MM.1S (cell line): ENCODE measurements at regions not wholly inside any gene's neighbourhood (a gene's known extent, or its start where the extent isn't known, plus 50 kb on each side); places are given as distances from the start of the nearest gene placed in this dataset.

Source experiments
- EZH2 ChIP-seq: fragments of 300-600 bp; sonication (generic); optimal IDR thresholded peaks from 2 replicates; pipeline ENCODE3; 2017; ENCODE audit warnings: low read depth, mild to moderate bottlenecking, antibody characterized with exemption, low read length, mixed read lengths
- EZH2phosphoT487 ChIP-seq: fragments of 300-600 bp; sonication (generic); IDR thresholded peaks from 2 replicates; pipeline ENCODE4 v1.6.1; 2018; ENCODE audit warnings: antibody characterized with exemption, low read length
- TF ChIP-seq, protein P1 (sequence below): fragments of 300-600 bp; sonication (generic); IDR thresholded peaks from 2 replicates; pipeline ENCODE4 v1.5.1; 2016; ENCODE audit warnings: antibody characterized with exemption, low read length, mixed read lengths

DNA sequence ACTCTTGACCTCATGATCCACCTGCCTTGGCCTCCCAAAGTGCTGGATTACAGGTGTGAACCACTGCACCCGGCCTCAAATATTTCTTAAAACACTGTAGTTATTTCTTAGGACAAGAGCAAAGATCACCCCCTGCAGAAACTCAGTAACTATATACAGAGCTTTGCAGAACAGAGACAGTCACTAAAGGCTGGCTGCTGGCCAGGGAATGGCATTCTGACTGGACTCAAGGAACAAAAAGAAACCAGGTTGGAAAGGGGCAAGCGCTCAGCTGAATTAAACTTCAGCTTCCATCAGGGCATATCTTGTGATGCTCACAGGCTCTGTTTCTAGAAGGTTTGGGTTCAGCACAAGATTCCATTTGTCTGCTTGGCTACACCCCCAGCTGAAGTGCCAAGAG, 95.8 kb downstream of the ADAMTS15 start:
- TF ChIP-seq, protein P1, sequence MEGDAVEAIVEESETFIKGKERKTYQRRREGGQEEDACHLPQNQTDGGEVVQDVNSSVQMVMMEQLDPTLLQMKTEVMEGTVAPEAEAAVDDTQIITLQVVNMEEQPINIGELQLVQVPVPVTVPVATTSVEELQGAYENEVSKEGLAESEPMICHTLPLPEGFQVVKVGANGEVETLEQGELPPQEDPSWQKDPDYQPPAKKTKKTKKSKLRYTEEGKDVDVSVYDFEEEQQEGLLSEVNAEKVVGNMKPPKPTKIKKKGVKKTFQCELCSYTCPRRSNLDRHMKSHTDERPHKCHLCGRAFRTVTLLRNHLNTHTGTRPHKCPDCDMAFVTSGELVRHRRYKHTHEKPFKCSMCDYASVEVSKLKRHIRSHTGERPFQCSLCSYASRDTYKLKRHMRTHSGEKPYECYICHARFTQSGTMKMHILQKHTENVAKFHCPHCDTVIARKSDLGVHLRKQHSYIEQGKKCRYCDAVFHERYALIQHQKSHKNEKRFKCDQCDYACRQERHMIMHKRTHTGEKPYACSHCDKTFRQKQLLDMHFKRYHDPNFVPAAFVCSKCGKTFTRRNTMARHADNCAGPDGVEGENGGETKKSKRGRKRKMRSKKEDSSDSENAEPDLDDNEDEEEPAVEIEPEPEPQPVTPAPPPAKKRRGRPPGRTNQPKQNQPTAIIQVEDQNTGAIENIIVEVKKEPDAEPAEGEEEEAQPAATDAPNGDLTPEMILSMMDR, result no peak
- TF ChIP-seq EZH2 (no peak), EZH2phosphoT487 (no peak)
